B cell (primary cell): ENCODE measurements at regions not wholly inside any gene's neighbourhood (a gene's known extent, or its start where the extent isn't known, plus 50 kb on each side); places are given as distances from the start of the nearest gene placed in this dataset.

Experiments used
- CTCF ChIP-seq: fragments of 200-600 bp; IDR thresholded peaks from one replicate; pipeline ENCODE4 v1.8.0; 2022; ENCODE audit warnings: antibody characterized with exemption, mild to moderate bottlenecking
- EZH2 ChIP-seq: IDR thresholded peaks from 2 replicates; pipeline ENCODE4 v1.6.1; 2012; ENCODE audit warnings: borderline replicate concordance, low read depth, mild to moderate bottlenecking, moderate library complexity, low read length; ENCODE audit not compliant: insufficient read depth, poor library complexity, severe bottlenecking

DNA sequence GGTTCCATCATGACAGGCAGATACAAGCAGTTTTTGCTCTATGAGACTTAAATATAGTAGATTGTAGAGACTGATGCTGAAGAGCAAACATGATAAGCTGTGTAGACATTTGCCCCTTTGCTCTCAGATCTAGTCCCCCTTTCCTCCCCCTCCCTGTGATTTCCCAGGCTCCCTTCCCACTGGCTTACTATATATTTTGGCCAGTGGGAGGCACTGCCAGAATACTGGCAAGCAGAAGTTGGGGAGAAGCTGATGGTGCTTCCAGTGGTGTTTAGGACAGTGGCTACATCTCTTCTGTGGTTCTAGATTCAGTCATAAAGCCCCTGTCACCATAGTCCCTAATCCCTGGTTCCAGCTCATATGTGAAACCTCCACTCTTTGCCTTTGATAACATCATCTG lies 156.1 kb upstream of the STEAP4 start:
- TF ChIP-seq CTCF (no peak), EZH2 (no peak)
